Endothelial cell (in vitro differentiated cells): ENCODE measurements at regions not wholly inside any gene's neighbourhood (a gene's known extent, or its start where the extent isn't known, plus 50 kb on each side); places are given as distances from the start of the nearest gene placed in this dataset.

ENCODE experiments used
- DNase-seq: peaks from one replicate; pipeline ENCODE4 v3.0.0; 2021; ENCODE audit warnings: low spot score
- H3K27ac Mint-ChIP-seq: one replicate; pipeline ENCODE4 v1.8.0; 2021; ENCODE audit warnings: mixed read lengths, inconsistent platforms; ENCODE audit not compliant: unreplicated experiment
- H3K27me3 Mint-ChIP-seq: one replicate; pipeline ENCODE4 v1.8.0; 2021; ENCODE audit warnings: mild to moderate bottlenecking, moderate library complexity, mixed read lengths, inconsistent platforms; ENCODE audit not compliant: unreplicated experiment
- H3K36me3 Mint-ChIP-seq: one replicate; pipeline ENCODE4 v1.8.0; 2021; ENCODE audit warnings: mild to moderate bottlenecking, low read depth, mixed read lengths, inconsistent platforms; ENCODE audit not compliant: unreplicated experiment
- H3K4me1 Mint-ChIP-seq: one replicate; pipeline ENCODE4 v1.8.0; 2021; ENCODE audit warnings: mild to moderate bottlenecking, mixed read lengths, inconsistent platforms; ENCODE audit not compliant: unreplicated experiment
- H3K4me3 Mint-ChIP-seq: one replicate; pipeline ENCODE4 v1.8.0; 2021; ENCODE audit warnings: mild to moderate bottlenecking, mixed read lengths, inconsistent platforms; ENCODE audit not compliant: unreplicated experiment
- H3K9me3 Mint-ChIP-seq: one replicate; pipeline ENCODE4 v1.8.0; 2021; ENCODE audit warnings: mixed read lengths, inconsistent platforms; ENCODE audit not compliant: unreplicated experiment
- CTCF ChIP-seq: fragments of 200-600 bp; sonication (generic); IDR thresholded peaks from one replicate; pipeline ENCODE4 v1.5.0; 2021; ENCODE audit warnings: antibody characterized with exemption; ENCODE audit not compliant: unreplicated experiment

- no peak for TF ChIP-seq CTCF
- Mint-ChIP-seq H3K4me1 (peaks cover 5% of the 10 kb centered on the region), H3K27ac (no peak overlapping the region), H3K4me3 (no peak overlapping the region), H3K27me3 (no peaks in the 10 kb centered on the region), H3K36me3 (no peaks in the 10 kb centered on the region), H3K9me3 (no peaks in the 10 kb centered on the region)
- no peak for DNase-seq
Observed at GRCh38 chr9:569296-569695, 272.2 kb upstream of the DMRT1 start.

- DNase-seq: no peak
- no peaks in the 10 kb centered on the region for H3K36me3 Mint-ChIP-seq
- H3K4me3 Mint-ChIP-seq: no peak overlapping the region
- H3K4me1 Mint-ChIP-seq: peaks cover 5% of the 10 kb centered on the region
- H3K9me3 Mint-ChIP-seq: no peaks in the 10 kb centered on the region
- no peak overlapping the region for H3K27ac Mint-ChIP-seq
- no peak for TF ChIP-seq CTCF
- H3K27me3 Mint-ChIP-seq: no peaks in the 10 kb centered on the region
Observed at GRCh38 chr9:570187-570586, 271.3 kb upstream of the DMRT1 start.

DNA sequence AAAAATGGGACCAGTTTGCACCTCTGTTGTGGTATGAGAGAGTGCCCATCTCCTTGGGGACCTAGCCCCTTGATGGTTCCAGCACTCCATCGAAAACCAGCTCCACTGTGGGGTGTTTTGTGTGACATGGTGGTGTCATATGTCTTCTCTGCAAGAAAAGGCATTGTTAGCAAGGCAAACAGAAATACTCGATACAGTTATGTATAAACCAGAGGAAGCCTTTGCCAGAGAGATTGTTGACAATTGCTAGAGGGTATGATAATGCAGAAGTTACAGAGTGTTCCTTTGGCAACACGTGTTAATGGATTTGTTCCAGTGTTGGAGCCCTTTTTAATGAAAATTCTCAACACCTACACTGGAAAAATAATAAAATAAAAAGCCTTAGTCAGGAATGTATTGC lies 270.4 kb upstream of the DMRT1 start:
- H3K27me3 Mint-ChIP-seq: no peaks in the 10 kb centered on the region
- H3K4me3 Mint-ChIP-seq: no peak overlapping the region
- H3K27ac Mint-ChIP-seq: no peak overlapping the region
- DNase-seq: no peak
- no peak for TF ChIP-seq CTCF
- no peaks in the 10 kb centered on the region for H3K9me3 Mint-ChIP-seq
- peaks cover 5% of the 10 kb centered on the region for H3K4me1 Mint-ChIP-seq
- no peaks in the 10 kb centered on the region for H3K36me3 Mint-ChIP-seq

GRCh38 chr9:571741-572140 lies 269.8 kb upstream of the DMRT1 start:
- Mint-ChIP-seq H3K4me3 (no peak overlapping the region), H3K36me3 (no peaks in the 10 kb centered on the region), H3K27me3 (no peaks in the 10 kb centered on the region), H3K4me1 (peaks cover 5% of the 10 kb centered on the region), H3K27ac (no peak overlapping the region), H3K9me3 (no peaks in the 10 kb centered on the region)
- DNase-seq: no peak
- no peak for TF ChIP-seq CTCF

- Mint-ChIP-seq H3K36me3 (no peaks in the 10 kb centered on the region), H3K4me1 (peaks cover 5% of the 10 kb centered on the region), H3K27ac (no peak overlapping the region), H3K4me3 (no peak overlapping the region), H3K27me3 (peaks cover 2% of the 10 kb centered on the region), H3K9me3 (no peaks in the 10 kb centered on the region)
- TF ChIP-seq CTCF: no peak
- no peak for DNase-seq
Observed at GRCh38 chr9:573691-574410, 267.6 kb upstream of the DMRT1 start.
